Loucy (cell line): ENCODE measurements at regions not wholly inside any gene's neighbourhood (a gene's known extent, or its start where the extent isn't known, plus 50 kb on each side); places are given as distances from the start of the nearest gene placed in this dataset.

ENCODE experiments used
- EZH2phosphoT487 ChIP-seq: fragments of 200-600 bp; IDR thresholded peaks from 2 replicates; pipeline ENCODE4 v1.6.1; 2018; ENCODE audit warnings: antibody characterized with exemption, mild to moderate bottlenecking, moderate library complexity, borderline replicate concordance
- TF ChIP-seq, protein P1 (sequence below): fragments of 200-600 bp; sonication (generic); conservative IDR thresholded peaks from 2 replicates; pipeline ENCODE4 v1.5.1; 2014; ENCODE audit warnings: mild to moderate bottlenecking, antibody characterized with exemption, low read length

- TF ChIP-seq, protein P1, sequence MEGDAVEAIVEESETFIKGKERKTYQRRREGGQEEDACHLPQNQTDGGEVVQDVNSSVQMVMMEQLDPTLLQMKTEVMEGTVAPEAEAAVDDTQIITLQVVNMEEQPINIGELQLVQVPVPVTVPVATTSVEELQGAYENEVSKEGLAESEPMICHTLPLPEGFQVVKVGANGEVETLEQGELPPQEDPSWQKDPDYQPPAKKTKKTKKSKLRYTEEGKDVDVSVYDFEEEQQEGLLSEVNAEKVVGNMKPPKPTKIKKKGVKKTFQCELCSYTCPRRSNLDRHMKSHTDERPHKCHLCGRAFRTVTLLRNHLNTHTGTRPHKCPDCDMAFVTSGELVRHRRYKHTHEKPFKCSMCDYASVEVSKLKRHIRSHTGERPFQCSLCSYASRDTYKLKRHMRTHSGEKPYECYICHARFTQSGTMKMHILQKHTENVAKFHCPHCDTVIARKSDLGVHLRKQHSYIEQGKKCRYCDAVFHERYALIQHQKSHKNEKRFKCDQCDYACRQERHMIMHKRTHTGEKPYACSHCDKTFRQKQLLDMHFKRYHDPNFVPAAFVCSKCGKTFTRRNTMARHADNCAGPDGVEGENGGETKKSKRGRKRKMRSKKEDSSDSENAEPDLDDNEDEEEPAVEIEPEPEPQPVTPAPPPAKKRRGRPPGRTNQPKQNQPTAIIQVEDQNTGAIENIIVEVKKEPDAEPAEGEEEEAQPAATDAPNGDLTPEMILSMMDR = no peak
- TF ChIP-seq EZH2phosphoT487 = no peak
These were observed 126.6 kb upstream of the MED13 start for GRCh38 chr17:62191390-62192361.
